ENCODE measurements at regions not wholly inside any gene's neighbourhood (a gene's known extent, or its start where the extent isn't known, plus 50 kb on each side); places are given as distances from the start of the nearest gene placed in this dataset.
"Not testable (repeated sequence)": the region's sequence is repeated elsewhere in the genome, so short reads cannot be mapped to it uniquely, and the experiment has no call there.

DNA sequence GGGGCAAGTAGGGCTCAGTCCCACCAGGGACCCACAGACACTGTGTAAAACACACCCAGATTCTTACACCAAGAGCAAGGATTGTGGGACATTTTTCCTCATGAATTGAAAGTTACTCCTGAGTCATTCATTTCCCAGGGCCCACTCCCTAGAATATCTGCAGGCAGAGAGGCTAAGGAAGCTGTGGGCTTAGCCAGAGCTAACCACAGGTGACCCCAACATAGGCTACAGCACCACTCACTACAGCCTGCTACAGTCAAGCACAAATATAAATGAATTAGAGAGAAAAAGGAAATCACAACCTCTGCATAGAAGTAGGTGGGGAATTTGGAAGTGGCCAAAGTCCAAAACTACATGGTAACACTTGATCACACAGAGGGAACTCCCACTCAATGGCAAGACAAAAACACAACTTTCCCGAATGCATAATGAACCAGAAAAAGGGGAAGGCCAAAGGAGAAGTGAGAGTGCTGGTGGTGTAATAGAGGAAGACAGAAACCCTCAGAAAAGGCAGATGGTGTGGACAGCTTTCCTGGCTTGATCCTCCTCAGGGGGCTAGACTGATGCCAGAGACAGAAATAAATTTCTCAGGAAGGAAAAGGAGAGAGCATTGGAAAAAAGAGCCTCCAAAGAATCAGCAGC lies 812.6 kb upstream of the AMELY start:
- no peak for DNase-seq

DNA sequence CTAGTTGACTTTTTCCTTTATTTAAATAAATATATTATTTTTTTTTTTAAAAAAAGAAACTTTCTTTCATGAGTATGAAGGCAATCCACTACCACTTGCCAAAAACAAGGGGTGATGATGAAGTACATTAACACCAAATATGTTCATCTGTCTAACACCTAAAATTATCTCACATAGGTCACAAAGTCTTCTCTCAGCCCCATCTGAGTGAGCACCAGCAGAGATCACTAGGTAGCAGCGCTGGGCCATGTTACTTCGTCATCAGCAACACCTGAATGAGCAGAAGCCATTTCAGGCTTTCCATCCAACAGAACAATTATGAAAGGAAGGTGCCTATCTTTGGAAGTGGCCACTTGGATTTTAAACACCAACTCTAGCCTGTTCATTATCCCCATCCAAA lies 811.6 kb upstream of the AMELY start:
- no peak for DNase-seq

DNA sequence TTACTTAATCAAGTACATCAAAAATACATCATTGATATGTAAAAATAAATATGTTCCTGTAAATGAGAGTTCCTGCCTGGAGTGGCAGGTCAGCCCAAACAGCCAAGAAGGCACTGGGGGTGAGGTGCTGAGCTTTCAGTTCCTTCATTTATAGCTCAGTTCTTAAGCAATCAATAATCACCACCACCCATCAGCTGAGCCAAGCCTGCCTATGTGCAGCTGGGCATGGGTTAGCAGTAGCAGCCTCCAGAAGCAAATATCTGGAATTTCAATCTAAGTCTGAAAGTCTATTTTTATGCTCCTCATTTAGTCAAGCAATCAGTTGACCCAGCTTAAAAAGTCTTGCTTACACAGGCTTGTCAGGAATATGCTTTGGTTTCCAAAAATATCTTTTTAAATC lies 811.0 kb upstream of the AMELY start:
- no peak for DNase-seq

DNA sequence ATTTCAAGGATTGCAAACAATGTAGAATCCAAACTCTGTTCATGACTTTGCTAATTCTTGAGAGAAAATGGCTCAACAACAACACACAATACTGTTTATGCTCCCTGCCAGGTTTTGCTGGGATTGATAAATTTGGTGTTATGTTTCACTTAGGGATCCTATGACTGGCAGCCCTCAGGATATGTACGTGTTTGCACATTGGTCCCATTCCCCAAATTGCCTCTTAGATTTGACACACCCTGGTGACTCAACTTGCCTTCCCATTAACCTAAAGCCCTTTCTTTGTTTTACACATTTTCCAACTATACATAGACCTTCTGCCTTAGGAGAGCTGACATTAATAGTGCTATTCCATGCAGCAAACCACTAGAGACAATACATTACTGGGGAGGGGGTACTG lies 809.4 kb upstream of the AMELY start:
- DNase-seq: no peak

DNA sequence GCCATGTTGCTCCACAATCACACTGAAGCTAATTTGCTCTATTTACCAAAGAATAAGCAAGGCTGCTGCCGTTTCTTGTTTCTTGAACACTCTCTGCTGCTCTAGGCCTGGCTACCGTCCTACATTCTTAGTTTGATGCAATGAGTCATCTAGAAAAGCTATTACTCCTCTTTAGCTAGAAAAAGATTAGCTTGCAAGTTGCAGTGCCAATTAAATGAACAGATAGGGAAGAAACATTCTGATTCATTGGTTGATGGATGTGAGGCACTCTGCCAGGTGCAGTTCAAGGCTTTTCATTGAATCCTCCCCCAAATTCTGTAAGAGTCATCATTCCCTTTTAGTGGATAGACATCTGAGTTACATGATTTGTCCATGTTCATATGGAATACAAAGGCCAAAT lies 807.7 kb upstream of the AMELY start:
- DNase-seq: no peak

DNA sequence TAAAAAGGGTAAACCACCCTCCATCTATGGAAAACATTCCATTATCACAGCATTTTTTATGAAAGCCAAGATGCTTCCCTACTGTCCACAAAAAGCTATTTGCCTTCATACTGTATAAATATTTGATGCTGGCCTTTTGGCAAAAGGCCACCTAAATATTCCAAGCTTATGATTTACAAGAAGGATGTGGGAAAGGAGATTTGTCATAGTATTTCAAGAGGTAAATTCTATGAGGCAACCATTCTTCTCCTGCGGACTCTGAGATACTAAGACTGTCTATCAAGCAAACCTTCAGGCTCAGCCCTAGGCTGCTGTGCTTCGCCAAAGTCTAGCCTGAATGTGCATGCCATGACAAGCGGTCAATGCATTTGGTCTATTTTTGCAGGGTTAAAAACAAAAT lies 807.1 kb upstream of the AMELY start:
- no peak for DNase-seq

DNA sequence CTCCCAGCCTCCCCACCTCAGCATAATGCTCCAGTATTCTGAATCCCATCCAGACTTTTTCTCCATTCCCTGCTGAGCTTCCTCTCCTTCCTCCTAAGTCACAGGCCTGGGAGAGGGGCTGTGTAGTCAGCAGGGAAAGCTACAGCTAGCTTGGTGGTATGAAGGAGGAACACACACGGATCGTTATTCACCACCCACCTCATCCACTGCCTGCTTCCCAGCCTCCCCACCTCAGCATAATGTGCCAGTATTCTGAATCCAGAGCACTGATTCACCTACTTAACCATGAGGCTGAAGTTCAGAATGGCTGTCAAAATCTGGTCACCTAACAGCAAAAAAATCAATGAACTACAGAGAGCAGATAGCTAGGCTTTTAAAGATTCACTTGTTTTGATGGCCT lies 806.6 kb upstream of the AMELY start:
- no peak for DNase-seq

DNA sequence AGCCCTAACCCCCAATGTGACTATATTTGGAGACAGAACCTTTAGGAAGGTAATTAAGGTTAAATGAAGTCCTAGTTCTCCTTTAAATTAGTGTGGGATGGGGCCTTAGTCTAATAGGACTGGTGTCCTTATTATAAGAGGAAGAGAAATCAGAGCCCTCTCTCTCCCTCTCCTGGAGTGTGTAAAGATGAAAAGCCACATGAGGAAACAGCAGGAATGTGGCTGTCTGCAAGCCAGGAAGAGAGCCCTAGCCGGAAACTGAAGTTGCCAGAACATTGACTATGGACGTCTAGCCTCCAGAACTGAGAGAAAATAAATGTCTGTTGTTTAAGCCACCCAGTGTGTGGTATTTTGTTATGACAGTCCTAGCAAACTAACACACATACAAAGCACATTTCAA lies 802.9 kb upstream of the AMELY start:
- no peak for DNase-seq

DNA sequence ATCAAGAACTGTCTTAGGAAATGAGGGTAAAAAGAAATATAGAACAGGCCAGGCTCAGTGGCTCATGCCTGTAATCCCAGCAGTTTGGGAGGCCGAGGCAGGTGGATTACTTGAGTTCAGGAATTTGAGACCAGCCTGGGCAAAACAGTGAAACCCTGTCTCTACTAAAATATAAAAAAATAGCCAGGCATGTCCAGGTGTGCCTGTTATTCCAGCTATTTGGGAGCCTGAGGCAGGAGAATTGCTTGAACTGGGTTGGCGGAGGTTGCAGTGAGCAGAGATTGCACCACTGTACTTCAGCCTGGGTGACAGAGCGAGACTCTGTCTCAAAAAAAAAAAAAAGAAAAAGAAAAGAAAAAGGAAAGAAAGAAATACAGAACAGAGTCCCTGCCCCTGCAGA lies 802.2 kb upstream of the AMELY start:
- DNase-seq: not testable (repeated sequence)

DNA sequence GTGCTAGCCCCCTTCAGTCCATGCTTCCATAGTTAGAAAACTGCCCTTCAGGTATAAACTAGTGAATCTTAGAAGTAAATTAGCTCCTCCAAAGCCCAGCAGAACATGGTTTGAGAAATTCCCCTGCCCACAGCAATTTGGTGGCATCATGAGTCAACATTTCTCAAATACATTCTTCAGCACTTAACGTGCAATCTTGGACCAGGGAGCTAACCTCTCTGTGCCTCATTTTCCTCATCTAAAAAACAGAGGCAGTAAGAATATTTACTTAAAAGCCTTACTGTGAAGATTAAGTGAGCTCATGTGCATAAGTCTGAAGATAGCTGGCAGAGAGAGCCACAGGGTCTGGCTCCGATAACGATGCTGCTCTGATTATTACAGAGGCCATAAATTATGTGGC lies 800.7 kb upstream of the AMELY start:
- DNase-seq: no peak

DNA sequence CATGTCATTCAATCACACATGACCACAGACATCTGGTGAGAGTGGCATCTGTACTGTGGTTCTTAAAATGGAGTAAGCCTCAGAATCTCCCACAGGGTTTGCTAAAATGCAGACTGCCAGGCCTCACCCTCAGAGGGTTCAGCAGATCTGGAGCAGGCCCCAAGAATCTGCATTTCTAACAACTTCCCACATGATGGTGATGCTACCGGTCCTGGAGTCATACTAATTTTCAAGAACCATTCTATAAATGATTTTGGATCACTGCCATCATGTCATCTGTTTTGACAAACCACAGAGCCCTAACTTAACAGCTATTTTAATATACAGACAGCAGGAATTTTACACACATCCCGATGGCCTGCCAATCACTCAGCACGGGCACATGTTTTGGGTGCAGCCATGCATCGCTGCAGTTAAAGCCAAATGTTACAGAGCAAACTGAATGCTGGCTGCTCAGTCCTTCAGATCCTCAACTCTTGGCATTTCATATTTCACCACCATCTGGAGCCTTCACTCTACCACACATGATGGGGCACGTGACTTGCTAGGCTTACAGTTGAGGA lies 792.1 kb upstream of the AMELY start:
- DNase-seq: no peak

DNA sequence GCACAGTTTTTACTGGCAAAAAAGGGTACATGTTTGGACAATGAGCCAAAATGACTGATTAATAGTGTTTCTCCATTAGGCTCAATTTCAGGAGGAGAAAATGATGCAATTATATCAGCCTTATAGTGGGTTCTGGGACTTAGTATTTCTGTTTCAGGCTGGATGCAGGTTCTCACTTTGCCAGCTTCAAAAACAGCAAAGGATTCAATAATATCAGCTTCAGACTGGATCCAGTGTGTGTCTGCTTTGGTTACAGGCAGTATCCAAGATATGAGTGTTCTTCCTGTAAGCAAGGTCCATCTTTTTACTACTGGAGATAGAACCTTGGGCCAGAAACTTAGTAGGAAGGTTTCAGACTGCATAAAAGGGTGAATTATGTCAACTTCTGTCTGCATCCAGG lies 790.9 kb upstream of the AMELY start:
- no peak for DNase-seq

DNA sequence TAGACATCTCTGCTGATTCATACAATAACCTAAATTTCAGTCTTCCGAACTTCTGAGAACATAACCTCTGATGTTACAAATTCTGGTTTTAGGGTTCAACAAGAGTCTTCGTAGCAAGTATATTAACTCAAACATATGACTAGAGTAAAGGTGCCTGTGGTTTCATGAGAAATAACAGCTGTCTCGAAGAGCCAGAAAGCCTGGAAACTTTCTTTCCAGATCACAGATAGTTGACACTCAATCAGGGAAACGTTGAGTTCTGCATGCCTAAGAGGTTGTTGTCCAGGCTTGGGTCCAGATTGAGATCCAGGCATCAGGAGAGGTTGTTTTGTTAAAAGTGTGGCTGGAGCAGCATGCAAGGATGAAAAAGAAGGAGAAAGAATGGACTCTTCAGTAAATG lies 790.1 kb upstream of the AMELY start:
- DNase-seq: no peak

DNA sequence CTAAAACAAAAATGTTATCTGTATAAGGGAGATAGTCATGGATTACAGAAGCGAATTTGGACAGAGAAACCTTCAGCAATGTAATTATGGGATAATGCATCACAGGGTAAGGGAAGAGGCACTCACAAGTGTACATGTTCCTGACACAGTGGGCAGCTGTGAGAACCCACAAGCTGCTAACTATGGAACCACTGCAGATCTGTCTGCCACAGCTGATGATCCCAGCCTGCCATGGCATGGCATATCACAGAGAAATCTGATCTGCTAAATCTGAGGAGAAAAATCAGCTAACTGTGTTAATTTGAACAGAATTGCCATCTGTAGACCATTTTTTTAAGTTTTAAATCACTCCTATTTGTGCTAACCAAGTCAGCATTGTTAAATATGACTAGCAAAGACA lies 786.0 kb upstream of the AMELY start:
- no peak for DNase-seq

DNA sequence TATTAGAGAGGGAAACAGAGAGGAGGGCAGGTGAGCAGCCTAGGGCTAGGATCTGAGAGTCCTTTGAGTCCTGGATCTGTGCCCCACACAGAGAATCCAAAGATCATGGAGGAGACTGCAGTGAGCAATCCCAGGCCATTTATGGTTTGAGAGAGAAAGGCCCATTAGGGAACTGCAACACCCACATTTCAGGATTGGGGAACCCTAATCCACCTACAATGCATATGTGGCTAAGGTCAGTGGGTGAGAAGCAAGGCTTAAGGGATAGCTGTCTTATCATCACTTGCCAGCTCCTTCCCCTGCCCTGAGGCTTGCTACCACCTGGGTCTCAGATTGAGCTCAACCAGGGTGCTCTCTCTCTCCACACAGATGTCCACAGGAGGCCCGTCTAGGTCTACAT lies 781.1 kb upstream of the AMELY start:
- DNase-seq: no peak

DNA sequence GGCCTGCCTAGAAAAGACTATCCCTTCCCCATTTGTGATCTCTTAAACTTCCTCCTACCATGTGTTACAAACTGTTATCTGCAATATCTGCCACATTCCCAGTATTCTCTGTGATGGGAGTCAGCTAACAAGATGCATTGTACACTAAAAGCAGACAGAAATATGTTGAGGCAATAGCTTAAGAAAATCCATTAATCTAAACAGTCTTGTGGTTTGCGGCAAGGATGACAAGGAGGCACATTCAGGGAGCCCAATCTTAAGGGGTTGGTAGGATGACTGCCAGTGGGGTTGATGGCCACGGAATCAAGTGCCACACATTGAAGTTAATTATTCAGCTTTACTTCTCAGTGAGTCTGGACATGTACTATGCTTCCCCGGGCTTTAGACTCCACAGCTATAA lies 775.5 kb upstream of the AMELY start:
- DNase-seq: no peak

DNA sequence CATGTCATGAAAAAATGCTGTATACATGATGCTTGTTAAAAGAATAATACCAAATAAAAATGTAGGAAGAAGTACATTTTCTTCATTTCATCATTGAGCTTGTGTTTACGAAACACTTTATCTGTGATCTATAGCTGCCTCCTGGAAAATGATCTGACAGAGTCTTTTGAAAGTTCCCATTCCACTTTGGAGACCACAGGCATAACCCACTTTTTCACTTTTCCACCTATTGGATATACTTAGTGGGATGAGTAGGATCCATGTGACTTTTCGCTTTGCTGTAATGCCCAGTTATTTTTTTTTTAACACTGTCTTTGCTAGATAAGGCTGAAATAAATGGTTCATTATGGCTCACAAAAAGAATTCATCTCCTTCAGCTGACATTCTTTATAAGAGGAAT lies 773.0 kb upstream of the AMELY start:
- no peak for DNase-seq

DNA sequence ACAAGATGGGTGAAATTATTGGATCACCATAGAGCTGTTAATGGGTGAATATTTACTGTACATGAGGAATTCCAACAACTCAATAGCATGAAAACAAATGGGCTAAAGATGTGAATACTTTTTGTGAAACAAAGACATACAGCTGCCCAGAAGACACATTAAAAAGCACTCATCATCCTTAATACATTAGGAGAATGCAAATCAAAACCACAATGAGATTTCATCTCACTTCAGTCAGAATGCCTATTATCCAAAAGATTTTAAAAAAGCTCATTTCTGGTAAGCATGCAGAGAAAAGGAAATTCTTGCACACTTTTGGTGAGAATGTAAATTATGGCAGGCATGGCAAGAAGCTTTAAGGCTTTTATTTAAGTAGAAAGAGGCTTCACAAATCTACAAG lies 770.8 kb upstream of the AMELY start:
- DNase-seq: no peak

DNA sequence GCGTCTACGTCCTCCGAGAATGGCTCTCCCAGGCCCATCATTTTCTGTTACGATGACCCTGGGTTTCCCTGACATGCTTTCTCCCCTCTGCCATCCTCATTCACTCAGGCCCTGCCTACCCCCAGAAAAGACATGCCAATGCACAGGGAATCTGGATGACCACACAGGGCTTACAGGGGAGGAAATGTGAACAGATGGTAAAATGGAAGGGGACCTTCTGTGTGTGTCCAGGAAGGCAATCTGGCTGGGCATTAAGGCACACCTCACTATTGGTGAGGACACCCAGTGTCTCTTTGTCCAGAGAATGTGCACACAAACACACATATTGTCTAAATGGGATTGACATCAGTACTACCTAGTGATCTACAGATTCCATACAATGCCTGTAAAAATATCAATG lies 769.9 kb upstream of the AMELY start:
- DNase-seq: no peak

DNA sequence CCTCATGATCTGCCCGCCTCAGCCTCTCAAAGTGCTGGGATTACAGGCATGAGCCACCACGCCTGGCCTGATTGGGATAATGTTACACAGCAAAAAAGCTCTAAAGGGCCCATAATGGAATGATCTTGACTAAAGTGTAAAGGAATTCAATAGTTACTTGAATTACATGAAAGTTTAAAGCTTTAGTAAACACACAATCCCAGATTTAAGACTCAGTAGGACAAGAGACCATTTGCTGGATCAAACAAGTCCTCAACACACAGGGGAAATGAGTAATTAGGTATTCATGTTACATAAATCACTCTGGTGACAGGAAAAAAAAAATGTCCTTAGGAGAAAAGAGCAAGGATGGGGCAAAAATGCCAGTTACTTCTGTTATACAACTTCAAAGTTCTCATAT lies 762.9 kb upstream of the AMELY start:
- no peak for DNase-seq

DNA sequence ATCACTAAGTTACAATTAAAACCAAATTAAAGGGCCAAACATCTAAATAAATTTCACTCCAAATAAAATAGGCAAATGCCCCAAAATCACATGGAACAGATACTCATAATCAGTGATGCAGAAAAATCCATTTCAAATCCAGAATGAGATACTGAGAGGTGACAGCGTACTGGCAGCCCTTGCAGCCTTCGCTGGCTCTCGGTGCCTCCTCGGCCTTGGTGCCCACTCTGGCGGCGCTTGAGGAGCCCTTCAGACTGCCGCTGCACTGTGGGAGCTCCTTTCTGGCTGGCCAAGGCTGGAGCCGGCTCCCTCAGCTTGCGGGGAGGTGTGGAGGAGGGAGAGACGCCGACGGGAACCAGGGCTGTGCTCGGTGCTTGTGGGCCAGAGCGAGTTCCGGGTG lies 761.2 kb upstream of the AMELY start:
- no peak for DNase-seq

DNA sequence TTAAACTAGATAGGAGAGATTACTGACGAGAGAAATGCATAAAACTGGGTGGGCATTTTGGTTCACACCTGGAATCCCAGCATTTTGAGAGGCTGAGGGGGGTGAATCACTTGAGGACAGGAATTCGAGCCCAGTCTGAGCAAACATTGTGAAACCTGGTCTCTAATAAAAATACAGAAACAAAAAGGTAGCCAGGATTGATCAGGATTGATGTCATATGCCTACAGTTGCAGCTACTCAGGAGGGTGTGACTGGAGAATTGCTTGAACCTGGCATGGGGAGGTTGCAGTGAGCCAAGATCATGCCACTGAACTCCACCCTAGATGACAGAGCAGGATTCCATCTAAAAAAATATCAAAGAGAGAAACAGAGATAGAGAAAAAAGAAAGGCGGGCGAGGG lies 751.7 kb upstream of the AMELY start:
- DNase-seq: no peak

DNA sequence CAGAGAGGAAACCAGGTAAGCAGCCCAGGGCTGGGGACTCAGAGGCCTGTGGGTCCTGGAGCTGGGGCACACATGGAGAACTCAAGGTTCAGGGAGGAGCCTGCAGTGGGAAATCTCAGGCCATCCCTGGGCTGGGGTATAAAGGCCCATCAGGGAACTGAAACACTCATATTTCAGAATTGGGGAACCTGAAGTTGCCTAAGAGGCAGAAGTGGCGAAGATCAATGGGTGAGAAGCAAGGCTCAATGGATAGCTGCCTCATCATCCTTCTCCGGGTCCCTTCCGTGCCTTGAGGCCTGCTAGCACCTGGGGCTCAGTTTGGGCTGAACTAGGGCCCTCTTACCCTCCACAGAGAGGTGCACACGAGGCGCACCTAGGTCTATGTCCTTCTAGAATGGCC lies 747.5 kb upstream of the AMELY start:
- DNase-seq: no peak

DNA sequence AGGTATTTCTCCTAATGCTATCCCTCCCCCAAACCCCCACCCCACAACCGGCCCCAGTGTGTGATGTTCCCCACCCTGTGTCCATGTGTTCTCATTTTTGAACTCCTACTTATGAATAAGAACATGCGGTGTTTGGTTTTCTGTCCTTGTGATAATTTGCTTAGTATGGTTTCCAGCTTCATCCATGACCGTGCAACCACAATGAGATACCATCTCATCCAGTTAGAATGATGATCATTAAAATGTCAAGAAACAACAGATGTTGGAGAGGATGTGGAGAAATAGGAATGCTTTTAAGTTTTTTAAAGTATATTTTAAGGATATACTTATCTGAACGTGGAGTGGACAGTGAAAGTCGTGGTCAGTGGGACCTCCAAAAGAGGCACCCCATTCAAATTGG lies 745.0 kb upstream of the AMELY start:
- DNase-seq: no peak

DNA sequence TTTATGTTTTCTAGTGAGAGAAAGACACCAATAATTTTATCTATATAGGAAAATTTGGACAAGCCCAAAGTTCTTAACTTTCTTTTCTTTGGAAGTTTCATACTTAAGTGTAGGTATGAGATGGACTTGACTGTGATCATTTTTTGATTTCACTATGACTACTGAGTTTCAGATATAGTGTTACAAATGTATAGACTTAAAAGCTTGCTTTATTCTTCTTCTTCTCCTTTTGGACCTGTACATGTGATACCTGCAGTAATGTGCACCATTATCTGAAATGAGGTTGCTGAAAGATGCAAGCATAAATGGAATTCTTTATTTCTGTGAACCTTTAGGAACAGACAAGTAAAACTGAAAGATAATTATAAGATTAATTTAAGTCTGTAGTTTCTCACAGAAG lies 743.4 kb upstream of the AMELY start:
- DNase-seq: no peak

All from right kidney (tissue), 1 donor.